HG02884 (cell line): ENCODE measurements at regions not wholly inside any gene's neighbourhood (a gene's known extent, or its start where the extent isn't known, plus 50 kb on each side); places are given as distances from the start of the nearest gene placed in this dataset.

Experiments used
- ATAC-seq: cut with Tn5 transposase; IDR thresholded peaks from one replicate; pipeline ENCODE4 v1.9.1; 2021; ENCODE audit warnings: mild to moderate bottlenecking, moderate library complexity; ENCODE audit not compliant: unreplicated experiment

DNA sequence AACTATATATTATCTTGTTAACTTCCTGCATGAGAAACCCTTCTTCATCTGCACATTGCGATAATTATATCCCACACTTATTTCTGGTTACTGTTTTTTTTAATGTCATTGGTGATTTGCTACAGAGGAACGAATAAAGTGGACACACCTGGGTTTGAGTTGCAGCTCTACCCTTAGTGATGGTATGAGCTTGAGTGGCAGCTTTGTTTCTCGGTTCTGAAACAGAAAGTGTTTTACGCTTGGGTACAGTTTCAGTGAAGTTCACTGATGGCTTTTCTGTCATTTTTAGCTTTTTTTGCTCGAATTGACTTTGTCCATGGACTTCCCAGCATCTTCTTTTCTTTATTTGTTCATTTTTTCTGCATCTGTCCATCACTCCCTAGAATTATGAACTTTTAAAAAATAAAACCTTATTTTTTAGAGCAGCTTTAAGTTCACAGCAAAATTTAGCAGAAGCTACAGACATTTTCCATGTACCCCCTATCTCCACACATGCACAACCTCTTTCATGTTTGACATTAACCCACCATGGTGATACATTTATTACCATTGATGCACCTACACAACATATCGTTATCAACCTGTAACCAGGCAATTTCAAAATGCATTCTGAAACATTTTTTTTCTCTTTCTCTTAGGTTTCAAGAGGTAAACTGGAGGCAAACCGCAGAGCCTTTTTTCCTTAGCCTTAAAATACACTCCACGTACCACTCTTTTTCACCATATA is 1041.6 kb upstream of the PRKX start:
- peak; percentile 98 for ATAC-seq

DNA sequence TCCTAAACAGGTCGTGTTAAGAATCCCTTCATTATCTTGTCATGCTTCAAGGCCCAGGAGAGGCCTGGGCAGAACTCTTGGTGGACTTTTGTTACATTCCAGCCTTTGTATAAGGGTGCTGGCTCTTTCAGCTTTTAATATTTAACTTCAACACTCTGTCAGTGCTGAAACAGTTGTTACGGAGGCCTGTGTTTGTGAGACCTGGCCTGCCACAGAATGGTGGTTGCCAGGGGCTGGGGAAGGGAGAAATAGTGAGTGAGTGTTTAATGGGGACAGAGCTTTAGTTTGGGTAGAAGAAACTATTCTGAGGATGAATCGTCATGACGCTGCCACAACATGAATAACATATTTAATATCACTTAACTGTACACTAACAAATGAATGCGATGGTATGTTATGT is 1027.6 kb upstream of the PRKX start:
- ATAC-seq = no peak

DNA sequence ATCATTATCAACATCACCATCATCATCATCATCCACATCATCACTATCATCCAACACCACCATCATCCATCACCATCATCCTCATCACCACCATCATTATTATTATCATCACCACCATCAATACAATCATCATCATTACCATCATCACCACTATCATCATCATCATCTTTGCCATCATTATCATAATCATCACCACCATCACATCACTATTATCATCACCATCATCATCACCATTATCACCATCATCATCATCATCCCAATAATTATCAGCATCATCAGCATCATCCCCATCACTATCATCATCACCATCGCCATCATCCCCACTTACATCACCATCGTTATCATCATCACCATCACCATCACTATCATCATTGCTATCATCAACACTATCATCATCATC is 1021.9 kb upstream of the PRKX start:
- no peak for ATAC-seq

DNA sequence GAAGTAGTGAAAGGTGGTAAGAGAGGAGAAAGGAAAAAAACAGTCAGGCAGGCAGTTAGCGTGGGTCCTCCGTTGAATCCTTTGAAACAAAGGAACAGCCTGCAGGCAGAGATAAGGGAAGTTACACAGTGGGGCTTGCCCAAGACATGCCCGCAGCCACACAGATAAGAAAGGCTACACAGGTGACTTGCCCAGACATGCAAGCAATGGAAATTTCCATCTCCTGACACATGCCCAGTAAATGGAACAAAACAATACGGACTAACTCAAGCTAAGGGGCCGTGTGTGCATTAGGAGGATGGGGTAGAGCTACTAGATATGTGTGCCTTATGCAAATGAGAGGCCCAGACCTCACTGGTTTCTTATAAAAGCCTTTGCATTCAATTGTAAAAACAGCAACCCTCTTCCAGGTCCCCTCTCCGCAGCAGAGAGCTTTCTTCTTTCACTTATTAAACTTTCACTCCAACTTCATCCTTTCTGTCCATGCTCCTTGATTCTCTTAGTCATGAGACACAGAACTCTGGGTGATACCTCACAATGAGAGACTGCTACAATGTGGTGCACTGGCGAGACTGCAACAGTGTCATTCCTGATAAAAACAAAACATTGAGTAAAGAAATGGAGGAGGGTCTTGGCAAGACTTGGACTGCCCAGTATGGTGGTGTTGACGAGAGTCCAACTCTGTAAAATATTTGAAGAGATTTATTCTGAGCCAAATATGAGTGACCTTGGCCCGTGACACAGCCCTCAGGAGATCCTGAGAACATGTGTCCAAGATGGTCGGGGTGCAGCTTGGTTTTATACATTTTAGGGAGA is 997.4 kb upstream of the PRKX start:
- ATAC-seq = peak; percentile 81

- ATAC-seq = no peak
Observed at GRCh38 chrX:4708970-4709760, 995.7 kb upstream of the PRKX start.

- no peak for ATAC-seq
Observed at GRCh38 chrX:4706961-4707360, 993.5 kb upstream of the PRKX start.

DNA sequence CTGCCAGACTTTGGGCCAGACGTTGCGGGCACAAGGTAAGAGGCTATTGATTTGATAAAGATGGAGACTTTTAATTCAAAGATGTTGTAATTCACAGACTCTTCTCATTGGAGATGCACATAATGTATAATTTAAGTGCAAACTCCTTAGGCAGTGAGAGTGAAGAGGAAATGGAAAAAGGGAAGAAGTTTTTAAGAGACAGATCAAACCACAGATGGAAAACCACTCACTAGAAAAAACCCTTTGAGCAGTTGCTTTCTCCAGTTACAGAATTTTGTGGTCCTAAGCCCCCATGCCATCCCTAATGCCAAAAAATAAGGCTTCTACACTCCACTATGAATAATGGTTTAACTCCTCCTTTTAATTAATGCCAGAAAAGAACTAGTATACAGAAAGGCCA is 977.1 kb upstream of the PRKX start:
- no peak for ATAC-seq

DNA sequence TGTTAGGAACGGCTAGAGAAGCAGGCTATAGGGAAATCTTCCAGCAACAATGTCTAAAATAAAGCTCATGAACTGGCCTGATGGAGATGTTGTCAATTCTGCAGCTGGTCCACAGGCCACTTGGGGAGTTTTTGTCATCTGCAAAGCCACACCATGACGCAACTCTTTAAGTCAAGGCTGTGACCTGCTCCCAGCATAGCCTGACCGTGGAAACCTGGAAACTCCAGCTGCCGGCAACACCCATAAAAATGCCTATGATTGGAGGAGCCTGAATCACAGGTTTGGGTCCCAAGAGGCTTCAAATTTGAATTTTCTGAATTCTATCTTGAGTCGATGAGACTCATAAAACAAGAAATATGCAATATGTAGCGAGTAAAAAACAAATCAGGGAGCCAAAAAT is 969.2 kb upstream of the PRKX start:
- no peak for ATAC-seq

- no peak for ATAC-seq
Observed at GRCh38 chrX:4675686-4676300, 962.3 kb upstream of the PRKX start.

GRCh38 chrX:4674028-4674782 is 960.8 kb upstream of the PRKX start:
- no peak for ATAC-seq

- ATAC-seq = no peak
Observed at GRCh38 chrX:4671344-4671743, 957.9 kb upstream of the PRKX start.

- ATAC-seq = no peak
Observed at GRCh38 chrX:4670606-4671005, 957.2 kb upstream of the PRKX start.

- ATAC-seq = no peak
Observed at GRCh38 chrX:4668802-4669536, 955.5 kb upstream of the PRKX start.

DNA sequence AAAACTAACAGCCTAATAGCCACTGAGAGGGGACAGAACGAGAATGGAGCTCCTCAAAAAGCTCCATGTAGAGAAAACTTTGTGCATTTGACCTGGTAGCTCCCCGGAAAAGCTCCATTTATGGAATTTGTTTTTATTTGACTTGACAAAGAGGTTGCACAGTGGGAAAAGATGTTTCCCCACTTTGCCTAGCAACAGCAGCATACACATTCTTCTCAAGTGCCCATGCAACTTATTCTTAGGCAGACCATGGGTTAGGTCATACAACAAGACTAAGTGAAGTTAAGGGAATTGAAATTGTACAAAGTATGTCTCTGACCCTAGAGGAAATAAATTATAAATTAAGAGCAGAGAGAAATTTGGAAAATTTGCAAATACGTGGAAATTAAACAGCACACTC is 949.6 kb upstream of the PRKX start:
- ATAC-seq = no peak

GRCh38 chrX:4661771-4662170 is 948.3 kb upstream of the PRKX start:
- ATAC-seq = no peak

DNA sequence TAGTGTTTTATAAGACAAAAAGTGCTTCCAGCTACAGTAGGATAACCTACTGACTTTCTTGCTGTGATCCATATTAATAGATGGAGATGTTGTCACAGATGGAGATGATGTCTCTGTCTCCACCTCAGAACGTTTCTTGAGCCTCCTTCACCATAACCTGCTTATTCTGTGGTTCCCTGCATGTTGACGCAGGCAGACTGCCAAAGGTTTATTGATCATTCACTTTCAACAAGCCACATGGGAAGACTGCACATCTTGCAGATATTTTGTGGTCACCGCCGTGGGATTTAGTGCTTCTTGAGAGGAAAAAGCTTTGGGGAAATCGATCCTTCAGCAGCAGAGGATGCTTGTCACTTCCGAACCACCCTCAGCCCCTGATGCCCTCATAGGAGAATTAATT is 943.0 kb upstream of the PRKX start:
- ATAC-seq = no peak

DNA sequence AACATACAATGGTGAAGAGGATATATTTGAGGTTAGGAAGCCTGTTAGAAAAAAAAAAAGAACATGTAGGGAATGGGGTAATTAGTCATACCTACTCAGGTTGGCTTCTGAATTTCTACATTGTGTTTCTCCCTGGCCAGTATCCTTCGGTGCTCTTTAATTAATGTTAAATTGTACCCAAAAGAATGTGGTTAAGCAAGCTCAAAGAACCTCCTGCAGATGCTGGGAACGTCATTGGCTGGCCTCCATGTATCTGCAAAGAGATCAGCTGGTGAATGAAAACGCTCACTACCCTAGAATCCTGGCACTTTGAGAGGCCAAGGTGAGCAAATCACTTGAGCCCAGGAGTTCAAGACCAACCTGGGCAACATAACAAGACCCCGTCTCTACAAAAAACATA is 942.3 kb upstream of the PRKX start:
- no peak for ATAC-seq

- no peak for ATAC-seq
Observed at GRCh38 chrX:4642114-4642513, 928.7 kb upstream of the PRKX start.

GRCh38 chrX:4638036-4638435 is 924.6 kb upstream of the PRKX start:
- no peak for ATAC-seq

GRCh38 chrX:4627414-4627813 is 914.0 kb upstream of the PRKX start:
- no peak for ATAC-seq
